Tibial nerve (tissue), 4 donors: ENCODE measurements at regions not wholly inside any gene's neighbourhood (a gene's known extent, or its start where the extent isn't known, plus 50 kb on each side); places are given as distances from the start of the nearest gene placed in this dataset.

Source experiments
- DNase-seq, 2 donors: peaks; one replicate each; pipeline ENCODE4 v3.0.0-alpha.2; 2019; ENCODE audit warnings: low spot score in 2 of 2
- H3K27ac ChIP-seq, 4 donors: fragments of 200-600 bp; sonication (generic) in 3 of 4; one replicate each; pipeline ENCODE4 v1.5.1; 2017 to 2019; ENCODE audit warnings: mild to moderate bottlenecking in 1 of 4
- H3K27me3 ChIP-seq, 2 donors: fragments of 200-600 bp; sonication (generic) in 1 of 2; one replicate each; pipeline versions ENCODE4 v1.5.1 to v1.6.0; 2017 to 2019
- H3K36me3 ChIP-seq, 3 donors: fragments of 200-600 bp; sonication (generic); one replicate each; pipeline ENCODE4 v1.5.1; 2018 to 2019
- H3K4me1 ChIP-seq, 4 donors: fragments of 200-600 bp; sonication (generic) in 3 of 4; one replicate each; pipeline ENCODE4 v1.5.1; 2017 to 2019
- H3K4me3 ChIP-seq, 4 donors: fragments of 200-600 bp; sonication (generic) in 3 of 4; one replicate each; pipeline ENCODE4 v1.5.1; 2017 to 2019; ENCODE audit warnings: mild to moderate bottlenecking in 1 of 4, moderate library complexity in 1 of 4
- H3K9me3 ChIP-seq, 4 donors: fragments of 200-600 bp; sonication (generic) in 3 of 4; one replicate each; pipeline ENCODE4 v1.5.1; 2017 to 2019
- EP300 ChIP-seq, 2 donors: sonication (generic); formaldehyde crosslinking; IDR thresholded peaks; one replicate each; pipeline ENCODE4 v1.6.1; 2017; ENCODE audit warnings: antibody characterized with exemption in 2 of 2, mild to moderate bottlenecking in 1 of 2
- POLR2A ChIP-seq, 2 donors: fragments of 450-650 bp; IDR thresholded peaks; one replicate each; pipeline ENCODE4 v1.6.1; 2017; ENCODE audit warnings: antibody characterized with exemption in 2 of 2, mild to moderate bottlenecking in 2 of 2, moderate library complexity in 2 of 2
- WGBS, 2 donors: methylation state at CpG; one replicate each; pipeline ENCODE4 v1.1.5; 2018; 5-methylcytosine and 5-hydroxymethylcytosine counted together
- TF ChIP-seq, protein P1 (sequence below), 5 experiments: fragments of 200-600 bp in 3 of 5; fragments of 450-650 bp in 2 of 5; sonication (generic) in 3 of 5; IDR thresholded peaks; one replicate each; pipeline ENCODE4 v1.5.1; 2016 to 2019; ENCODE audit warnings: antibody characterized with exemption in 5 of 5, mild to moderate bottlenecking in 3 of 5, moderate library complexity in 2 of 5

DNA sequence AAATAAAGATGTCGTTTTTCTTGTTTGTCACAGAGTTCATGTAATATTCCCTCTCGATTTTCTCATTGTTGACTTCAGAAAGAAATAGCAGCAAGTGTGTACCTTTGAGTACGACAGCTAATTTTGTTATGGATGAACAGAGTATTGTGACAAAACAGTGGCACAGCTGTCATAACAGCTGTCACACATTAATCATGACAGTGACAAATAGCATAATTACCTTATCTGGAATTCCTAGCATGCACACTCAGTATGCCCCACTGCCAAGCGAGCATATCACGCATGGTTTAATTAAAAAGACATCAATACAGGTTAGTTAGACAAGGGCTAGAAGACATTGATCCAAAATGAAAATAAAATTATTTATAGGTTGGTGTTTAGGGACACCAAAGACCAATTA, 375.1 kb downstream of the SPATA31D1 start:
- no peak for DNase-seq

GRCh38 chr9:82367016-82367415, 378.4 kb downstream of the SPATA31D1 start:
- H3K36me3 ChIP-seq: no peaks in the 10 kb centered on the region
- H3K4me1 ChIP-seq: no peaks in the 10 kb centered on the region
- 73 to 80% methylated on average over 2 of the region's 2 CpGs for WGBS, 2 donors
- H3K4me3 ChIP-seq: no peak overlapping the region
- no peaks in the 10 kb centered on the region for H3K27me3 ChIP-seq
- no peaks in the 10 kb centered on the region for H3K9me3 ChIP-seq
- no peak for DNase-seq
- H3K27ac ChIP-seq: no peak overlapping the region
- TF ChIP-seq, protein P1, sequence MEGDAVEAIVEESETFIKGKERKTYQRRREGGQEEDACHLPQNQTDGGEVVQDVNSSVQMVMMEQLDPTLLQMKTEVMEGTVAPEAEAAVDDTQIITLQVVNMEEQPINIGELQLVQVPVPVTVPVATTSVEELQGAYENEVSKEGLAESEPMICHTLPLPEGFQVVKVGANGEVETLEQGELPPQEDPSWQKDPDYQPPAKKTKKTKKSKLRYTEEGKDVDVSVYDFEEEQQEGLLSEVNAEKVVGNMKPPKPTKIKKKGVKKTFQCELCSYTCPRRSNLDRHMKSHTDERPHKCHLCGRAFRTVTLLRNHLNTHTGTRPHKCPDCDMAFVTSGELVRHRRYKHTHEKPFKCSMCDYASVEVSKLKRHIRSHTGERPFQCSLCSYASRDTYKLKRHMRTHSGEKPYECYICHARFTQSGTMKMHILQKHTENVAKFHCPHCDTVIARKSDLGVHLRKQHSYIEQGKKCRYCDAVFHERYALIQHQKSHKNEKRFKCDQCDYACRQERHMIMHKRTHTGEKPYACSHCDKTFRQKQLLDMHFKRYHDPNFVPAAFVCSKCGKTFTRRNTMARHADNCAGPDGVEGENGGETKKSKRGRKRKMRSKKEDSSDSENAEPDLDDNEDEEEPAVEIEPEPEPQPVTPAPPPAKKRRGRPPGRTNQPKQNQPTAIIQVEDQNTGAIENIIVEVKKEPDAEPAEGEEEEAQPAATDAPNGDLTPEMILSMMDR (IDR thresholded peaks at IDR 0.05): no peak
- no peak for TF ChIP-seq POLR2A (IDR thresholded peaks at IDR 0.05)
- TF ChIP-seq EP300 (IDR thresholded peaks at IDR 0.05): no peak

More for the DNA sequence above, 375.1 kb downstream of the SPATA31D1 start:
- Histone ChIP-seq H3K36me3 (no peaks in the 10 kb centered on the region), H3K9me3 (no peaks in the 10 kb centered on the region), H3K27me3 (no peaks in the 10 kb centered on the region), H3K4me3 (no peak overlapping the region), H3K4me1 (no peaks in the 10 kb centered on the region), H3K27ac (no peak overlapping the region)
- TF ChIP-seq EP300 (IDR thresholded peaks at IDR 0.05) (no peak), POLR2A (IDR thresholded peaks at IDR 0.05) (no peak)
- TF ChIP-seq, protein P1 (IDR thresholded peaks at IDR 0.05): no peak
- WGBS, 2 donors: 80 to 84% methylated on average over 5 of the region's 5 CpGs

- no peak for DNase-seq
- Histone ChIP-seq H3K9me3 (no peaks in the 10 kb centered on the region), H3K4me1 (no peaks in the 10 kb centered on the region), H3K4me3 (no peak overlapping the region), H3K27ac (no peak overlapping the region), H3K36me3 (no peaks in the 10 kb centered on the region), H3K27me3 (no peaks in the 10 kb centered on the region)
- WGBS, 2 donors: 93 to 95% methylated on average over 1 of the region's 1 CpG
- TF ChIP-seq, protein P1 (IDR thresholded peaks at IDR 0.05): no peak
- no peak for TF ChIP-seq POLR2A (IDR thresholded peaks at IDR 0.05)
- no peak for TF ChIP-seq EP300 (IDR thresholded peaks at IDR 0.05)
Measured at GRCh38 chr9:82367929-82368328, 379.4 kb downstream of the SPATA31D1 start.

DNA sequence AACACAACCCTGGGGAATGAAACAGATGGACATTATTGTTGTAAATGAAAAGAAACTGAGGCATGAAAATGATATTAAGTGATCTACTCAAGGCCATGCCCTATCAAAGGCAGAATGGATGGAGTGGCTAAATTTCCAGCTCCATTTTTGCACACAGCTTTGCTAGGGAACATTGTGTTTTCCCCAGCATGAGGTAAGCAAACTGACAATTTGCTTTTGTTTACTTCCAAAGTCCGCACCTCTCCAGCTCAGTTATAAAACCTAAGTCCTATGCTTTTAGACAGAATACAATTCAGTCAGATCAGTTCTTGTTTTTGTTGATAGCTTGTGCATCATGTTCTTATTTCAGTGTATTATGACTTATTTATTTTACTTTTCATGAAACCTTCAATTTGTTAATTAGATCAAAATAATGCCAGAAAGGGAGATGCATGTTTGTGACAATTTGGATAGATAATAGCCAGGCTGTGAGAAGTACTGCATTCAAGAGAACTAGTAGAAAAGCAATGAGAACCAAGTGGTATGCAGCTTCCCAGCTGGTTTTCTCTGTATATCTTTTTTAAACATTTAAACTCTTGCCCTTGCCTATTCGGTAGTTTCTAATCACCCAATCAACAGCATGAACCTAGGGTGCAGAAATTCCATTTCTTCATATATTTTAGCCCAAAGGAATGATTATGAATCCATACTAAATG, 380.8 kb downstream of the SPATA31D1 start:
- 76 to 77% methylated on average over 2 of the region's 2 CpGs for WGBS, 2 donors
- no peak for TF ChIP-seq POLR2A (IDR thresholded peaks at IDR 0.05)
- TF ChIP-seq, protein P1 (IDR thresholded peaks at IDR 0.05): no peak
- no peak for TF ChIP-seq EP300 (IDR thresholded peaks at IDR 0.05)
- Histone ChIP-seq H3K4me3 (no peak overlapping the region), H3K27ac (no peak overlapping the region), H3K36me3 (no peaks in the 10 kb centered on the region), H3K9me3 (no peaks in the 10 kb centered on the region), H3K4me1 (no peaks in the 10 kb centered on the region), H3K27me3 (no peaks in the 10 kb centered on the region)
- DNase-seq: no peak

DNA sequence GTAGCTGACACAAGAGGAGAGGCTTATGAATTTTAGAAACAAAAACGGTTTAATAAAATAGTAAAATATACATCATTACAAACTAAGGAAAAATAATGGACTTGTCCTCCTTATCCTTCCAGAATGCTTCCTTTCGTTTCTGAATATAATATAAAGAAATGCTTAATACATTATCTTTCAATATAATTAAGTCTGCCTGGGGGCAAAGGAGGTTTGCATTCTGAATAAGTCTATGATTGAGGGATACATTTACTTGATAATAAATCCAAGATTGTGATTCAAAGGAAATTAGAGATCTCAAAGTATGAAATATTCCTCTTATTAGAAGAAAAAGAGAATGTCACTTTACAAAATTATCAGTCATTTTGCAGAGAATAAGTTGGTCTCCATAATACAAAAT, 386.5 kb downstream of the SPATA31D1 start:
- peaks cover 0 to under 1% (median 0%) of the 10 kb centered on the region in 4 donors for H3K9me3 ChIP-seq
- H3K27ac ChIP-seq: no peak overlapping the region
- TF ChIP-seq, protein P1 (IDR thresholded peaks at IDR 0.05): no peak
- TF ChIP-seq POLR2A (IDR thresholded peaks at IDR 0.05): no peak
- TF ChIP-seq EP300 (IDR thresholded peaks at IDR 0.05): no peak
- DNase-seq: no peak
- no peaks in the 10 kb centered on the region for H3K4me1 ChIP-seq
- 69 to 82% methylated on average over 2 of the region's 2 CpGs for whole genome bisulfite sequencing, 2 donors
- H3K36me3 ChIP-seq: no peaks in the 10 kb centered on the region
- H3K27me3 ChIP-seq: no peaks in the 10 kb centered on the region
- H3K4me3 ChIP-seq: no peak overlapping the region
